ENCODE measurements at regions not wholly inside any gene's neighbourhood (a gene's known extent, or its start where the extent isn't known, plus 50 kb on each side); places are given as distances from the start of the nearest gene placed in this dataset.

- H3K79me1 ChIP-seq (ENCODE audit: insufficient read depth, low read depth, low read length, poor library complexity, severe bottlenecking): no peaks in the 10 kb centered on the region
Observed at GRCh38 chr3:141682007-141682406, 56.1 kb upstream of the RNF7 start.

More at GRCh38 chr3:141682007-141682406, 56.1 kb upstream of the RNF7 start:
- no peaks in the 10 kb centered on the region for H3K9me3 ChIP-seq (ENCODE audit: control insufficient read depth, low read depth, low read length)
- H2BK15ac ChIP-seq (ENCODE audit: low read depth, low read length): no peak overlapping the region
- H4K5ac ChIP-seq (ENCODE audit: insufficient read length, low read depth, low read length): no peak overlapping the region
- H2AK5ac ChIP-seq (ENCODE audit: insufficient read length, low read length): no peak overlapping the region
- no peak overlapping the region for H3T11ph ChIP-seq (ENCODE audit: low read length)
- no peak overlapping the region for H3K4me3 Mint-ChIP-seq
- 0 out of 7 replicates have a peak overlapping the region, but pooled peaks of 1 of the 3 experiments have one; percentile 39 for H3K27ac Mint-ChIP-seq
- H3K14ac ChIP-seq (ENCODE audit: insufficient read depth, low read length): no peak overlapping the region
- H2BK20ac ChIP-seq (ENCODE audit: low read depth, low read length, poor library complexity, severe bottlenecking): no peak overlapping the region
- H2BK12ac ChIP-seq (ENCODE audit: insufficient read length, low read depth, low read length): no peak overlapping the region
- no peak overlapping the region for H4K91ac ChIP-seq (ENCODE audit: insufficient read length, low read depth, low read length)
- H3K4me1 Mint-ChIP-seq: peaks cover 30 to 38% of the 10 kb centered on the region in 2 experiments
- no peak overlapping the region for H2AFZ ChIP-seq (ENCODE audit: low read length)
- H3K4me2 ChIP-seq (ENCODE audit: insufficient read depth, insufficient read length, low read length): no peak overlapping the region
- no peak for DNase-seq
- peaks cover 6% of the 10 kb centered on the region; the same call in 1 of the 2 replicates for H3K4me1 ChIP-seq (ENCODE audit: insufficient read depth, low read length)
- H3K27me3 ChIP-seq (ENCODE audit: insufficient read depth, low read length): no peaks in the 10 kb centered on the region
- no peaks in the 10 kb centered on the region for H3K79me2 ChIP-seq (ENCODE audit: insufficient read depth, low read length)
- H3K36me3 Mint-ChIP-seq (ENCODE audit: insufficient read depth in 1 of 3, low read depth in 3 of 3): peaks cover 0 to 2% (median 0%) of the 10 kb centered on the region in 3 experiments; a peak in 2 of 7 replicates
- no peak overlapping the region for H2BK5ac ChIP-seq (ENCODE audit: insufficient read length, low read length)
- no peaks in the 10 kb centered on the region for H4K20me1 ChIP-seq (ENCODE audit: control insufficient read depth, insufficient read depth, insufficient read length)
- no peak overlapping the region for H3K27ac ChIP-seq (ENCODE audit: insufficient read length, low read depth, low read length)
- no peaks in the 10 kb centered on the region for H3K27me3 Mint-ChIP-seq (ENCODE audit: low read depth)
- no peak overlapping the region for H2BK120ac ChIP-seq (ENCODE audit: low read depth, low read length, poor library complexity, severe bottlenecking)
- no peak overlapping the region for H4K8ac ChIP-seq (replicated peaks; ENCODE audit: insufficient read length, low read depth, low read length)
- H3K23me2 ChIP-seq (ENCODE audit: insufficient read length, low read depth, low read length, poor library complexity, severe bottlenecking): peaks cover 3% of the 10 kb centered on the region
- no peak for TF ChIP-seq CTCF (conservative IDR thresholded peaks at IDR 0.05)
- no CpG with 5 or more reads among the region's 3 CpGs for WGBS (ENCODE audit: extremely low coverage, insufficient read length, low lambda C conversion rate)
- H3K23ac ChIP-seq (ENCODE audit: insufficient read length, low read depth, low read length): no peak overlapping the region
- peaks cover 0 to 3% of the 10 kb centered on the region in 2 experiments; a peak in 1 of 5 replicates for H3K9me3 Mint-ChIP-seq
- no peak overlapping the region for H3K18ac ChIP-seq (ENCODE audit: insufficient read length, low read depth, low read length)
- no peak overlapping the region for H3K4ac ChIP-seq (ENCODE audit: low read depth, low read length)
- no peak overlapping the region for H3K56ac ChIP-seq (ENCODE audit: insufficient read length, low read depth, low read length)
- H3K9ac ChIP-seq (ENCODE audit: extremely low read depth, insufficient read length, low read length): no peak overlapping the region

Measured in H9 (cell line).